ENCODE measurements at regions not wholly inside any gene's neighbourhood (a gene's known extent, or its start where the extent isn't known, plus 50 kb on each side); places are given as distances from the start of the nearest gene placed in this dataset.

DNA sequence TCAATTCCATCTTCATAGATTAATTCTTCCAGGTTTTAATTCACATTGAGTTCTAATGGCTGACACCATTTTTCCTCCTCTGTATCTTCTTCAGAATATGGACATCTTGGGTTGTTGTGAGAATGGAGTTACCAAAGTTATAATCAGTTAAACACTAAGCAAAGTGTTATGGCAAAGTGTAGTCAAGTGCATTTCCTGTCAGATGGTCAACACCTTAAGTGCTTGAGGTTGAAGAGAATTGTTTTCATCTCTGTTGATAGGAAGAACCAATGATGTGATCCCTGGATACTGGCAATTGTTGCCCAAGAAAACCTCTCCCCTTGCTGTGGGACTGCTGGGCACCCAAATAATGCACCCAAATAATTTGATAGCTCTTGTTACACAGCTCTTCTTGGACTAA is 102.6 kb upstream of the SATB1 start:
- H3T11ph ChIP-seq (ENCODE audit: low read length) = no peak overlapping the region
- no peak overlapping the region for H3K4me2 ChIP-seq (ENCODE audit: insufficient read depth, insufficient read length, low read length)
- no peaks in the 10 kb centered on the region for H3K4me1 ChIP-seq (ENCODE audit: insufficient read depth, low read length)
- H3K9ac ChIP-seq (ENCODE audit: extremely low read depth, insufficient read length, low read length) = no peak overlapping the region
- peaks cover 0 to 6% of the 10 kb centered on the region in 2 experiments; a peak in 1 of 4 replicates for H3K4me1 Mint-ChIP-seq
- no peak overlapping the region for H4K5ac ChIP-seq (ENCODE audit: insufficient read length, low read depth, low read length)
- H2BK15ac ChIP-seq (ENCODE audit: low read depth, low read length) = no peak overlapping the region
- H2AFZ ChIP-seq (ENCODE audit: low read length) = no peak overlapping the region
- H3K79me2 ChIP-seq (ENCODE audit: insufficient read depth, low read length) = no peaks in the 10 kb centered on the region
- H3K23me2 ChIP-seq (ENCODE audit: insufficient read length, low read depth, low read length, poor library complexity, severe bottlenecking) = no peaks in the 10 kb centered on the region
- H4K91ac ChIP-seq (ENCODE audit: insufficient read length, low read depth, low read length) = no peak overlapping the region
- H3K14ac ChIP-seq (ENCODE audit: insufficient read depth, low read length) = no peak overlapping the region
- no peaks in the 10 kb centered on the region for H4K20me1 ChIP-seq (ENCODE audit: control insufficient read depth, insufficient read depth, insufficient read length)
- no peak overlapping the region for H3K4me3 Mint-ChIP-seq
- no peak overlapping the region for H2BK120ac ChIP-seq (ENCODE audit: low read depth, low read length, poor library complexity, severe bottlenecking)
- H4K8ac ChIP-seq (replicated peaks; ENCODE audit: insufficient read length, low read depth, low read length) = no peak overlapping the region
- H3K27ac ChIP-seq (ENCODE audit: insufficient read length, low read depth, low read length) = no peak overlapping the region
- no peaks in the 10 kb centered on the region for H3K27me3 Mint-ChIP-seq (ENCODE audit: low read depth)
- H3K27ac Mint-ChIP-seq = no peak overlapping the region
- no peak overlapping the region for H2BK20ac ChIP-seq (ENCODE audit: low read depth, low read length, poor library complexity, severe bottlenecking)
- no peaks in the 10 kb centered on the region for H3K27me3 ChIP-seq (ENCODE audit: insufficient read depth, low read length)
- no peak for DNase-seq
- H2BK12ac ChIP-seq (ENCODE audit: insufficient read length, low read depth, low read length) = no peak overlapping the region
- no peak overlapping the region for H2AK5ac ChIP-seq (ENCODE audit: insufficient read length, low read length)
- H3K18ac ChIP-seq (ENCODE audit: insufficient read length, low read depth, low read length) = no peak overlapping the region
- no peaks in the 10 kb centered on the region for H3K79me1 ChIP-seq (ENCODE audit: insufficient read depth, low read depth, low read length, poor library complexity, severe bottlenecking)
- no peak overlapping the region for H3K23ac ChIP-seq (ENCODE audit: insufficient read length, low read depth, low read length)
- no peak overlapping the region for H2BK5ac ChIP-seq (ENCODE audit: insufficient read length, low read length)
- H3K9me3 Mint-ChIP-seq = peaks cover 6 to 16% of the 10 kb centered on the region in 2 experiments; a peak in 3 of 5 replicates
- no peak overlapping the region for H3K56ac ChIP-seq (ENCODE audit: insufficient read length, low read depth, low read length)
- no peaks in the 10 kb centered on the region for H3K9me3 ChIP-seq (ENCODE audit: control insufficient read depth, low read depth, low read length)
- H3K36me3 Mint-ChIP-seq (ENCODE audit: insufficient read depth in 1 of 3, low read depth in 3 of 3) = peaks cover 0 to 17% (median 0%) of the 10 kb centered on the region in 3 experiments; a peak in 2 of 7 replicates
- no peak overlapping the region for H3K4ac ChIP-seq (ENCODE audit: low read depth, low read length)
- TF ChIP-seq, protein P1, sequence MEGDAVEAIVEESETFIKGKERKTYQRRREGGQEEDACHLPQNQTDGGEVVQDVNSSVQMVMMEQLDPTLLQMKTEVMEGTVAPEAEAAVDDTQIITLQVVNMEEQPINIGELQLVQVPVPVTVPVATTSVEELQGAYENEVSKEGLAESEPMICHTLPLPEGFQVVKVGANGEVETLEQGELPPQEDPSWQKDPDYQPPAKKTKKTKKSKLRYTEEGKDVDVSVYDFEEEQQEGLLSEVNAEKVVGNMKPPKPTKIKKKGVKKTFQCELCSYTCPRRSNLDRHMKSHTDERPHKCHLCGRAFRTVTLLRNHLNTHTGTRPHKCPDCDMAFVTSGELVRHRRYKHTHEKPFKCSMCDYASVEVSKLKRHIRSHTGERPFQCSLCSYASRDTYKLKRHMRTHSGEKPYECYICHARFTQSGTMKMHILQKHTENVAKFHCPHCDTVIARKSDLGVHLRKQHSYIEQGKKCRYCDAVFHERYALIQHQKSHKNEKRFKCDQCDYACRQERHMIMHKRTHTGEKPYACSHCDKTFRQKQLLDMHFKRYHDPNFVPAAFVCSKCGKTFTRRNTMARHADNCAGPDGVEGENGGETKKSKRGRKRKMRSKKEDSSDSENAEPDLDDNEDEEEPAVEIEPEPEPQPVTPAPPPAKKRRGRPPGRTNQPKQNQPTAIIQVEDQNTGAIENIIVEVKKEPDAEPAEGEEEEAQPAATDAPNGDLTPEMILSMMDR (conservative IDR thresholded peaks at IDR 0.05) = no peak
